Spinal cord (tissue), 9 donors: ENCODE measurements at regions not wholly inside any gene's neighbourhood (a gene's known extent, or its start where the extent isn't known, plus 50 kb on each side); places are given as distances from the start of the nearest gene placed in this dataset.

ENCODE experiments used
- DNase-seq, 6 donors: peaks; one replicate each; pipeline versions ENCODE4 v3.0.0 to v3.0.0-alpha.2; 2013 to 2015; ENCODE audit warnings: low spot score in 6 of 6, low read depth in 4 of 6
- H3K27ac ChIP-seq: one replicate; pipeline ENCODE4 v1.5.1; 2013; ENCODE audit warnings: low read depth, low read length, control low read depth
- H3K27me3 ChIP-seq: one replicate; pipeline ENCODE4 v1.6.1; 2013; ENCODE audit warnings: low read length; ENCODE audit not compliant: control insufficient read depth, insufficient read depth
- H3K36me3 ChIP-seq: one replicate; pipeline ENCODE4 v1.6.1; 2013; ENCODE audit warnings: low read length; ENCODE audit not compliant: control insufficient read depth, insufficient read depth
- H3K4me1 ChIP-seq: one replicate; pipeline ENCODE4 v1.6.1; 2013; ENCODE audit warnings: low read length; ENCODE audit not compliant: control insufficient read depth, insufficient read depth
- H3K4me3 ChIP-seq: one replicate; pipeline ENCODE4 v1.5.1; 2013; ENCODE audit warnings: low read depth, low read length, control low read depth
- H3K9me3 ChIP-seq: one replicate; pipeline ENCODE4 v1.6.1; 2013; ENCODE audit warnings: low read length; ENCODE audit not compliant: control insufficient read depth, insufficient read depth
- WGBS: methylation state at CpG from one replicate; pipeline ENCODE4 v1.1.5; 2013; ENCODE audit warnings: missing lambda C conversion rate; ENCODE audit not compliant: insufficient coverage; 5-methylcytosine and 5-hydroxymethylcytosine counted together
- donor health status: healthy.

GRCh38 chr13:30109471-30110135 is 197.7 kb downstream of the KATNAL1 start:
- no peak for DNase-seq
- WGBS: 100% methylated on average over 1 of the region's 8 CpGs
- H3K4me3 ChIP-seq: no peak overlapping the region
- no peak overlapping the region for H3K27ac ChIP-seq
- H3K36me3 ChIP-seq: no peaks in the 10 kb centered on the region
- no peaks in the 10 kb centered on the region for H3K9me3 ChIP-seq
- peaks cover 28% of the 10 kb centered on the region for H3K4me1 ChIP-seq
- H3K27me3 ChIP-seq: no peaks in the 10 kb centered on the region

DNA sequence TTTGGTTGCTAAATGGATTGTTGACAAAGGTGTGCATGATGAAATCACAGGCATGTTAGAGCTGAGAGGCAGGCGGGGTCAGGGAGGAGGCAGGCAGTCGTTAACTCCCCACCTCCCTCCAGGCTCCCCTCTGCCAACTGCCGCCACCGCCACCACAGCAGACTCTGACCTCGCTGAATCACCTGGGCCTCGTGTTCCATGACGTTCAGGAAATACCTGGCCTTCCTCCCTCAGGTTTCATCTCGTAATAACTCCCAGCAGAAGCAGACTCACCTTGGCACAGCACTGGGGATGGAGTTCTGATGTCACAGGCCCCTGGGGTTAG is 198.5 kb downstream of the KATNAL1 start:
- no peak overlapping the region for H3K4me3 ChIP-seq
- H3K4me1 ChIP-seq: peaks cover 21% of the 10 kb centered on the region
- no peaks in the 10 kb centered on the region for H3K36me3 ChIP-seq
- 83% methylated on average over 7 of the region's 8 CpGs for WGBS
- H3K9me3 ChIP-seq: no peaks in the 10 kb centered on the region
- DNase-seq: no peak
- H3K27ac ChIP-seq: no peak overlapping the region
- no peaks in the 10 kb centered on the region for H3K27me3 ChIP-seq

DNA sequence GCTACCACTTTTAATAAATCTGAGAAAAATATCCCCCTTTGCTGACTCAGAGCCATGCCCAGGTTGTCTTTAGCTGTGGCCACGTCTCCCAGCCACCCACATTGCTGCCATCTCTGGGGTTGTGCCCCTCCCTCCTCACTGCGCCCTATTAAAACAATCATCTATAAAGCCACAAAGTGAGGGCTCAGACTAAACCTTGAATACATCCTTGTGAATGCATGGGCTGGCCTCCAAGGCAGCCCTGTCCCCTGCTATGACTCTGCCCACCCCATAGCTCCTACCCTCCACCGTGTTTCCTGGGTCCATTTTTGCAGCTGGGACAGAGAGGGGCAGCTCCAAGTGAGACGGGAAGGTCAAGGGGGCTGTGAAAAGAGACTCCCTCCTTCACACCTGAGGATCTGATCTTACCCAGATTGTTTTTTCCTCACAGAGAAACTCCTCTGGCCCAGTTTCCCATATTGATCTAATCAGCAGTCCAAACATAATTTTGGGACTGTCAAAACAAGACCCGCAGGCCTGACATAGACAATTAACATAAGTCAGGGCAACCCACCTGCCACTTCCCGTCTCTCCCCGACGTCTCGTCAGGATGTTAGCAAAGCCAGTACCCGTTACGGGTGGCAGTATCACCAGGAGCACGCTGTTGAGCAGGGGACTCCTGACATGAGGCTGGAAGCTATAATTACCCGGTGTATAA is 199.0 kb downstream of the KATNAL1 start:
- Histone ChIP-seq H3K9me3 (no peaks in the 10 kb centered on the region), H3K4me1 (peaks cover 19% of the 10 kb centered on the region), H3K27me3 (no peaks in the 10 kb centered on the region), H3K36me3 (no peaks in the 10 kb centered on the region), H3K4me3 (no peak overlapping the region), H3K27ac (no peak overlapping the region)
- no peak for DNase-seq
- WGBS: 73% methylated on average over 12 of the region's 13 CpGs

GRCh38 chr13:30107521-30108136 is 199.7 kb downstream of the KATNAL1 start:
- 93% methylated on average over 8 of the region's 14 CpGs for WGBS

GRCh38 chr13:30107121-30107520 is 200.2 kb downstream of the KATNAL1 start:
- Histone ChIP-seq H3K27ac (no peak overlapping the region), H3K4me1 (peaks cover 13% of the 10 kb centered on the region), H3K9me3 (no peaks in the 10 kb centered on the region), H3K27me3 (no peaks in the 10 kb centered on the region), H3K4me3 (no peak overlapping the region), H3K36me3 (no peaks in the 10 kb centered on the region)
- WGBS: 92% methylated on average over 6 of the region's 6 CpGs
- DNase-seq: no peak

More at GRCh38 chr13:30107521-30108136, 199.7 kb downstream of the KATNAL1 start:
- no peaks in the 10 kb centered on the region for H3K36me3 ChIP-seq
- DNase-seq: no peak
- no peak overlapping the region for H3K4me3 ChIP-seq
- peaks cover 17% of the 10 kb centered on the region for H3K4me1 ChIP-seq
- no peaks in the 10 kb centered on the region for H3K27me3 ChIP-seq
- no peak overlapping the region for H3K27ac ChIP-seq
- no peaks in the 10 kb centered on the region for H3K9me3 ChIP-seq

DNA sequence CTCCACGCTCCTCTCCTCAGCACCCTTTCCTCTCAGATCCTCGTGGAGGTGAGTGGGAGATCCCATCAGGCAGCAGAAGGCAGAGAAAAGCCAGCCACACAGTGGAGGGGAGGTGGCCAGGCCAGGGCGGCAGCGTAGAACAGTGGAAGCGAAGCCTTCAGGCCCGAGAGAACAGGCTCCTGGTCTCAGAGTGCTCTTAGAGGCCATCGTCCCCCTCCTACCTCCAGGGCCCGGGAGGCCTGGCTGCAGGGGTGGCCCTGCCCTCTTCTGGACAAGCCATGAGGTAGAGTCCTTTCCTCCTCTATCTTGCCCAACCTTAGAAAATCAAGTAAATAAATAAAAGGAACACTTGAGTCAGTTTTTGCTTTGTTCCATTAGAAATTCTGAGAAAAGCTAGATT is 202.0 kb downstream of the KATNAL1 start:
- no peaks in the 10 kb centered on the region for H3K9me3 ChIP-seq
- H3K27ac ChIP-seq: no peak overlapping the region
- WGBS: 42% methylated on average over 5 of the region's 8 CpGs
- DNase-seq: no peak
- no peaks in the 10 kb centered on the region for H3K27me3 ChIP-seq
- no peak overlapping the region for H3K4me3 ChIP-seq
- peaks cover 5% of the 10 kb centered on the region for H3K4me1 ChIP-seq
- H3K36me3 ChIP-seq: no peaks in the 10 kb centered on the region

- no peaks in the 10 kb centered on the region for H3K4me1 ChIP-seq
- H3K27ac ChIP-seq: no peak overlapping the region
- H3K27me3 ChIP-seq: no peaks in the 10 kb centered on the region
- no peak overlapping the region for H3K4me3 ChIP-seq
- no peaks in the 10 kb centered on the region for H3K9me3 ChIP-seq
- no peak for DNase-seq
- no peaks in the 10 kb centered on the region for H3K36me3 ChIP-seq
- 87% methylated on average over 4 of the region's 5 CpGs for WGBS
These were observed 204.1 kb downstream of the KATNAL1 start for GRCh38 chr13:30103161-30103840.

- 63% methylated on average over 2 of the region's 4 CpGs for whole genome bisulfite sequencing
These were observed 207.1 kb downstream of the KATNAL1 start for GRCh38 chr13:30100226-30100625.

GRCh38 chr13:30097701-30098100 is 209.7 kb downstream of the KATNAL1 start:
- Histone ChIP-seq H3K9me3 (no peaks in the 10 kb centered on the region), H3K4me1 (no peaks in the 10 kb centered on the region), H3K27me3 (no peaks in the 10 kb centered on the region), H3K4me3 (no peak overlapping the region), H3K36me3 (no peaks in the 10 kb centered on the region), H3K27ac (no peak overlapping the region)
- DNase-seq: no peak
- WGBS: 76% methylated on average over 2 of the region's 5 CpGs

More at GRCh38 chr13:30100226-30100625, 207.1 kb downstream of the KATNAL1 start:
- no peak for DNase-seq
- Histone ChIP-seq H3K9me3 (no peaks in the 10 kb centered on the region), H3K4me3 (no peak overlapping the region), H3K36me3 (no peaks in the 10 kb centered on the region), H3K27ac (no peak overlapping the region), H3K27me3 (no peaks in the 10 kb centered on the region), H3K4me1 (no peaks in the 10 kb centered on the region)
